CD14-positive monocyte (primary cell): ENCODE measurements at regions not wholly inside any gene's neighbourhood (a gene's known extent, or its start where the extent isn't known, plus 50 kb on each side); places are given as distances from the start of the nearest gene placed in this dataset.

Source experiments
- DNase-seq, 3 donors: peaks; one replicate each; pipeline ENCODE4 v3.0.0-alpha.2; 2011 to 2022
- H2AFZ ChIP-seq: 2 replicates; pipeline ENCODE4 v1.6.0; 2012; ENCODE audit warnings: mild to moderate bottlenecking, low read depth, low read length, inconsistent platforms; ENCODE audit not compliant: insufficient read depth, poor library complexity, severe bottlenecking
- H3K27ac ChIP-seq, 2 donors: 1 replicate in 1 of 2; 2 replicates in 1 of 2; pipeline ENCODE4 v1.5.1; 2012 to 2013; ENCODE audit warnings: low read length in 2 of 2, control low read depth in 1 of 2, inconsistent platforms in 1 of 2, low read depth in 1 of 2, mild to moderate bottlenecking in 1 of 2
- H3K27me3 ChIP-seq, 2 donors: one replicate each; pipeline versions ENCODE4 v1.6.0 to v1.6.1; 2011 to 2013; ENCODE audit warnings: low read length in 2 of 2; ENCODE audit not compliant: control insufficient read depth in 2 of 2, insufficient read depth in 2 of 2
- H3K36me3 ChIP-seq, 2 donors: replicated peaks in 1 of 2; 1 replicate in 1 of 2; 2 replicates in 1 of 2; pipeline versions ENCODE4 v1.5.1 to v1.6.1; 2012 to 2013; ENCODE audit warnings: low read length in 2 of 2, control low read depth in 1 of 2, inconsistent platforms in 1 of 2, mild to moderate bottlenecking in 1 of 2; ENCODE audit not compliant: insufficient read depth in 2 of 2, control insufficient read depth in 1 of 2
- H3K4me1 ChIP-seq, 2 donors: 1 replicate in 1 of 2; 2 replicates in 1 of 2; pipeline versions ENCODE4 v1.5.1 to v1.6.1; 2012 to 2013; ENCODE audit warnings: low read length in 2 of 2, control low read depth in 1 of 2, inconsistent platforms in 1 of 2, mild to moderate bottlenecking in 1 of 2, moderate library complexity in 1 of 2; ENCODE audit not compliant: insufficient read depth in 2 of 2, control insufficient read depth in 1 of 2
- H3K4me2 ChIP-seq: replicated peaks from 2 replicates; pipeline ENCODE3; 2012; ENCODE audit warnings: low read length, moderate library complexity, mild to moderate bottlenecking; ENCODE audit not compliant: poor library complexity, severe bottlenecking; ENCODE audit errors: extremely low read depth
- H3K4me3 ChIP-seq, 3 experiments: fragments of 200-600 bp in 1 of 3; sonication (generic) in 1 of 3; replicated peaks in 1 of 3; 1 replicate in 2 of 3; 2 replicates in 1 of 3; pipeline ENCODE4 v1.5.1; 2011 to 2013; ENCODE audit warnings: low read length in 3 of 3, mild to moderate bottlenecking in 3 of 3, control low read depth in 2 of 3, low read depth in 2 of 3, inconsistent platforms in 1 of 3, moderate library complexity in 1 of 3
- H3K79me2 ChIP-seq: 2 replicates; pipeline ENCODE4 v1.6.0; 2012; ENCODE audit warnings: mild to moderate bottlenecking, control low read depth, inconsistent platforms, low read length, moderate library complexity; ENCODE audit not compliant: insufficient read depth
- H3K9ac ChIP-seq: 2 replicates; pipeline ENCODE4 v1.6.0; 2017; ENCODE audit warnings: low read length, mild to moderate bottlenecking; ENCODE audit not compliant: insufficient read depth, poor library complexity, severe bottlenecking
- H3K9me3 ChIP-seq, 2 donors: replicated peaks in 1 of 2; 1 replicate in 1 of 2; 2 replicates in 1 of 2; pipeline versions ENCODE4 v1.5.1 to v1.6.1; 2012 to 2013; ENCODE audit warnings: low read length in 2 of 2, control low read depth in 1 of 2; ENCODE audit not compliant: control insufficient read depth in 1 of 2, insufficient read depth in 1 of 2
- H4K20me1 ChIP-seq: 2 replicates; pipeline ENCODE4 v1.6.0; 2012; ENCODE audit warnings: mild to moderate bottlenecking, low read length, control low read depth, moderate library complexity; ENCODE audit not compliant: insufficient read depth
- H3K27ac Mint-ChIP-seq, 7 donors: one replicate each; pipeline ENCODE4 v1.8.0; 2020; ENCODE audit warnings: mild to moderate bottlenecking in 7 of 7, mixed read lengths in 7 of 7, moderate library complexity in 6 of 7, inconsistent platforms in 2 of 7
- H3K27me3 Mint-ChIP-seq, 3 donors: one replicate each; pipeline ENCODE4 v1.8.0; 2021 to 2022; ENCODE audit warnings: low read depth in 3 of 3, mild to moderate bottlenecking in 3 of 3, mixed read lengths in 3 of 3, moderate library complexity in 3 of 3, inconsistent platforms in 1 of 3
- H3K36me3 Mint-ChIP-seq, 2 donors: one replicate each; pipeline ENCODE4 v1.8.0; 2020; ENCODE audit warnings: mixed read lengths in 2 of 2, inconsistent platforms in 1 of 2, mild to moderate bottlenecking in 1 of 2
- H3K4me1 Mint-ChIP-seq: one replicate; pipeline ENCODE4 v1.8.0; 2020; ENCODE audit warnings: mild to moderate bottlenecking, mixed read lengths
- H3K4me3 Mint-ChIP-seq, 2 donors: one replicate each; pipeline ENCODE4 v1.8.0; 2020; ENCODE audit warnings: mild to moderate bottlenecking in 2 of 2, mixed read lengths in 2 of 2, moderate library complexity in 1 of 2
- H3K9me3 Mint-ChIP-seq, 7 donors: one replicate each; pipeline ENCODE4 v1.8.0; 2020 to 2022; ENCODE audit warnings: mixed read lengths in 7 of 7, mild to moderate bottlenecking in 6 of 7, moderate library complexity in 6 of 7, inconsistent platforms in 2 of 7
- CTCF ChIP-seq: fragments of 200-600 bp; IDR thresholded peaks from one replicate; pipeline ENCODE4 v1.8.0; 2022; ENCODE audit warnings: antibody characterized with exemption, mild to moderate bottlenecking
- WGBS: methylation state at CpG from one replicate; pipeline ENCODE4 v1.1.5; 2013; ENCODE audit warnings: missing lambda C conversion rate; ENCODE audit not compliant: insufficient coverage; 5-methylcytosine and 5-hydroxymethylcytosine counted together
- intact Hi-C, 2 donors: fragments of 100-400 bp; cut with micrococcal nuclease; formaldehyde crosslinking; loops; one replicate each; pipeline versions ENCODE4 v1.15.0 to v1.15.1; 2023

GRCh38 chr5:15333091-15333490 is 166.9 kb upstream of the FBXL7 start:
- peaks cover 0 to 12% (median 5%) of the 10 kb centered on the region in 7 donors for H3K9me3 Mint-ChIP-seq
- 100% methylated on average over 1 of the region's 1 CpG for WGBS
- Histone ChIP-seq H3K79me2 (no peaks in the 10 kb centered on the region), H4K20me1 (no peaks in the 10 kb centered on the region), H3K9ac (no peak overlapping the region), H3K4me2 (no peak overlapping the region), H3K27me3 (no peaks in the 10 kb centered on the region), H3K9me3 (peaks cover 3 to 20% of the 10 kb centered on the region in 2 donors), H3K4me3 (no peak overlapping the region), H3K36me3 (no peaks in the 10 kb centered on the region), H3K4me1 (no peaks in the 10 kb centered on the region), H2AFZ (no peak overlapping the region), H3K27ac (no peak overlapping the region)
- TF ChIP-seq CTCF: no peak
- no peak overlapping the region for H3K4me3 Mint-ChIP-seq
- no peaks in the 10 kb centered on the region for H3K36me3 Mint-ChIP-seq
- no peak overlapping the region for H3K27ac Mint-ChIP-seq
- H3K4me1 Mint-ChIP-seq: no peaks in the 10 kb centered on the region
- DNase-seq: no peak
- intact Hi-C loops: no loop called here
- no peaks in the 10 kb centered on the region for H3K27me3 Mint-ChIP-seq

GRCh38 chr5:15326932-15327331 is 173.0 kb upstream of the FBXL7 start:
- no peaks in the 10 kb centered on the region for H3K36me3 ChIP-seq
- no peaks in the 10 kb centered on the region for H4K20me1 ChIP-seq
- no peaks in the 10 kb centered on the region for H3K79me2 ChIP-seq
- no peak for DNase-seq
- no peaks in the 10 kb centered on the region for H3K36me3 Mint-ChIP-seq
- no peak overlapping the region for H2AFZ ChIP-seq
- no peak overlapping the region for H3K4me2 ChIP-seq
- no peaks in the 10 kb centered on the region for H3K4me1 Mint-ChIP-seq
- no peak overlapping the region for H3K27ac ChIP-seq
- TF ChIP-seq CTCF: no peak
- intact Hi-C loops: no loop called here
- H3K4me3 ChIP-seq: no peak overlapping the region
- no peak overlapping the region for H3K9ac ChIP-seq
- H3K4me3 Mint-ChIP-seq: no peak overlapping the region
- no peak overlapping the region for H3K27ac Mint-ChIP-seq
- H3K27me3 ChIP-seq: no peaks in the 10 kb centered on the region
- no peaks in the 10 kb centered on the region for H3K9me3 ChIP-seq
- H3K4me1 ChIP-seq: no peaks in the 10 kb centered on the region
- no peaks in the 10 kb centered on the region for H3K27me3 Mint-ChIP-seq
- peaks cover 0 to 7% (median 3%) of the 10 kb centered on the region in 7 donors for H3K9me3 Mint-ChIP-seq
